K562 (cell line): ENCODE measurements at regions not wholly inside any gene's neighbourhood (a gene's known extent, or its start where the extent isn't known, plus 50 kb on each side); places are given as distances from the start of the nearest gene placed in this dataset.

Experiments used
- BRF1 ChIP-seq: IDR thresholded peaks from 3 replicates; pipeline ENCODE4 v1.6.1; 2011; ENCODE audit warnings: borderline replicate concordance, mild to moderate bottlenecking; ENCODE audit not compliant: insufficient read length; ENCODE audit errors: extremely low read depth
- GTF2F1 ChIP-seq: IDR thresholded peaks from 2 replicates; pipeline ENCODE4 v1.6.1; 2011; ENCODE audit warnings: low read depth, low read length, improper control_type of control experiment
- GTF3C2 ChIP-seq: IDR thresholded peaks from 3 replicates; pipeline ENCODE4 v1.6.1; 2011; ENCODE audit warnings: borderline replicate concordance, mild to moderate bottlenecking, moderate library complexity; ENCODE audit not compliant: insufficient read length; ENCODE audit errors: extremely low read depth
- HMGXB4 ChIP-seq: sonication (generic); formaldehyde crosslinking; IDR thresholded peaks from 2 replicates; pipeline ENCODE4 v1.8.1; 2023; ENCODE audit warnings: mild to moderate bottlenecking, missing genetic modification reagents
- PRDM10 ChIP-seq: fragments of 450-650 bp; IDR thresholded peaks from 2 replicates; pipeline ENCODE4 v1.6.1; 2018; ENCODE audit not compliant: partially characterized antibody

GRCh38 chr3:153295901-153296300 lies 133.9 kb downstream of the RAP2B start (continued):
- TF ChIP-seq GTF3C2 (no peak), GTF2F1 (no peak), PRDM10 (no peak), BRF1 (no peak), HMGXB4 (CRISPR knock-in tag) (no peak)
